GM20000 (cell line): ENCODE measurements at regions not wholly inside any gene's neighbourhood (a gene's known extent, or its start where the extent isn't known, plus 50 kb on each side); places are given as distances from the start of the nearest gene placed in this dataset.

Experiments
- DNase-seq: peaks from one replicate; pipeline ENCODE4 v3.0.0; 2012; ENCODE audit warnings: low spot score
- TF ChIP-seq, protein P1 (sequence below): IDR thresholded peaks from 2 replicates; pipeline ENCODE4 v1.5.1; 2012; ENCODE audit warnings: mild to moderate bottlenecking, control low read depth; ENCODE audit errors: extremely low read depth, missing control alignments

DNA sequence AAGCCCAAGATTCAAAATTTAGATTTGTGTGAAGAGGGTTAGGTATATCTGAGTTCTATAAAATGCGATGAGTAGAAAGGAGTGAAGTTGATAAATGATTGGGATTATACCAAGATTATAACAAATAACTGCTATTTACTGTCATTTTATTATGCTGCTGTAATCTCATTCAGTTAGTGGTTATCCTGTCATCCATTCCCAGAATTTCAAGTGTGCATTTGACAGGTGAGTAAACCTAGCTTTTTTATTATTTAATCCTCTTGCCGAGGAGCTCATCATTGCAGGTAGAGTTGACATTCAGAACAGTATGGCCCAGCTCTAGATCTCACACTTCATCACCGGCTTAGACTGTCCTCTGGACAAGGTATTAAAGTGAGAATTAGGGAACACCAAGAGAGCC lies 1146.2 kb downstream of the CDH11 start:
- DNase-seq, result no peak
- TF ChIP-seq, protein P1, sequence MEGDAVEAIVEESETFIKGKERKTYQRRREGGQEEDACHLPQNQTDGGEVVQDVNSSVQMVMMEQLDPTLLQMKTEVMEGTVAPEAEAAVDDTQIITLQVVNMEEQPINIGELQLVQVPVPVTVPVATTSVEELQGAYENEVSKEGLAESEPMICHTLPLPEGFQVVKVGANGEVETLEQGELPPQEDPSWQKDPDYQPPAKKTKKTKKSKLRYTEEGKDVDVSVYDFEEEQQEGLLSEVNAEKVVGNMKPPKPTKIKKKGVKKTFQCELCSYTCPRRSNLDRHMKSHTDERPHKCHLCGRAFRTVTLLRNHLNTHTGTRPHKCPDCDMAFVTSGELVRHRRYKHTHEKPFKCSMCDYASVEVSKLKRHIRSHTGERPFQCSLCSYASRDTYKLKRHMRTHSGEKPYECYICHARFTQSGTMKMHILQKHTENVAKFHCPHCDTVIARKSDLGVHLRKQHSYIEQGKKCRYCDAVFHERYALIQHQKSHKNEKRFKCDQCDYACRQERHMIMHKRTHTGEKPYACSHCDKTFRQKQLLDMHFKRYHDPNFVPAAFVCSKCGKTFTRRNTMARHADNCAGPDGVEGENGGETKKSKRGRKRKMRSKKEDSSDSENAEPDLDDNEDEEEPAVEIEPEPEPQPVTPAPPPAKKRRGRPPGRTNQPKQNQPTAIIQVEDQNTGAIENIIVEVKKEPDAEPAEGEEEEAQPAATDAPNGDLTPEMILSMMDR, result no peak

DNA sequence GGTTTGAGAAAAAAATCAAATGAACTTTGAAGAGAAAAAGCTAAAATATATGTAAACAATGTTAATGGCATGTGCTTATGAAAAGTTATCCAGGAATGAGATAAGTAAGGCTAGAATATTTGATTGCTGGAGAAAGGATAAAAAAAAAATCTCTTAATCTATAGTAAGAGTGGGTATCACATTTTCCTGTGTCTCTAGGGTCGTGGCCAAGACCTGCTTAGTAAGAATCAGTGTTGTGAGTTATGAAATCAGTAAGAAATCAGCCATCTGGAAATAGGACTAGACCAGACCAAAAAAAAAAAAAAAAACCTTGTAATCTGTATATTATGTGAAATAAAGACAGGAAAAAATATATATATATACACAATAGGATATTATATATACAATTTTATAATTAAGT lies 1153.9 kb downstream of the CDH11 start:
- DNase-seq, result no peak
- TF ChIP-seq, protein P1, result no peak

DNA sequence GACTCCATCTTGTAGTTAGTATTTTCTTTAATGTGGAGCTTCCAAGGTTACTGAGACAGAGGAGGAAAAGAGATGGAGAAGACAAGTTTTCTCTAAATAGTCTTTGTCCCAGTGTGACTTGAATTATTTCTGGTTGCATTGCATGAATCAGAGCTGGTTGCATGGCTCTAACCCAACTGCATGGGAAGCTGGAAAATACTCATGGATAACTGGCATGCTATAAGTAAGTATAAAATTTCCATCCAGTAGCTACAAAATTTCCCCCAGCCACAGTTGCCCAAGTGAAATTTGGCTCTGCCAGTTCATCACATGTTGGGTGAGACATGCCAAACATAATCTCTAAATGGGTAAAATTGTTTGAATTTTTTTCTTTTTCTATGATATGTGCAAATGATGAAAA lies 1161.5 kb downstream of the CDH11 start:
- no peak for DNase-seq
- TF ChIP-seq, protein P1, result no peak

DNA sequence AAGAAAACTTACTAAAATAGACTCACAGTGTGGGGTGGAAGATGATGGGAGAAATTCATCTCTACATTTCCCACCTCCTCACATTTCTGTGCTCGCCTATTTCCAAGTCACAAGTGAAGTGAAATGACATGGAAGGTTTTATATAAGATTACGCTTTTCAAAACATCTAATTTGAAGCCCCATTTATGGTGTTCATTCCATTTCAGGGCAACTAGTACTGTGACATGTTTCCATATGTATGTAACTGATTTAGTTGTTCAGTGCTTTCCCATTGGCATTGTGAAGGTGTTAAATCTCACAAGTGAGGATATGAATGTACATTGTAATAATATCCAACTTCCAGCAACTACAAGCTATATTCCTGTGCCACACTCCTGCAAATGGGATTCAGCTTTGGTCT lies 1174.8 kb downstream of the CDH11 start:
- TF ChIP-seq, protein P1, result no peak
- no peak for DNase-seq

DNA sequence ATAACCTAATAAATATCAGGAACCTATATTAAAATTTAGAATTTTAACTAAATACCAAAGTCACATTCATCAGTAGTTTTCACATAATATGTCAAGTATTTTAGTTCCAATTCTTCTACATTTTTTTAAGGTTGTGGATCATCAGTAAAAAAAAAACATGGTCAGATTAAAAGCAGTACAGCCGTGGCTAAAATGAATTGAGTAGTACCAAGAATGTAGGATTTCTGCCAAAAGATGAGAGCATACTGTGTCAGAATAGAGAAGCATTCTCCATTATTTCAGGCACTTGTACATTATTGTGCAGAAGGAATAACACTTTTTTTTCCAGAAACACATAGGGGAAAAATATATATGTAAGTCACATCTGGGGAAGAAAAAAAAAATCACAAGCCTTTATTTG lies 1176.1 kb downstream of the CDH11 start:
- no peak for DNase-seq
- TF ChIP-seq, protein P1, result no peak

DNA sequence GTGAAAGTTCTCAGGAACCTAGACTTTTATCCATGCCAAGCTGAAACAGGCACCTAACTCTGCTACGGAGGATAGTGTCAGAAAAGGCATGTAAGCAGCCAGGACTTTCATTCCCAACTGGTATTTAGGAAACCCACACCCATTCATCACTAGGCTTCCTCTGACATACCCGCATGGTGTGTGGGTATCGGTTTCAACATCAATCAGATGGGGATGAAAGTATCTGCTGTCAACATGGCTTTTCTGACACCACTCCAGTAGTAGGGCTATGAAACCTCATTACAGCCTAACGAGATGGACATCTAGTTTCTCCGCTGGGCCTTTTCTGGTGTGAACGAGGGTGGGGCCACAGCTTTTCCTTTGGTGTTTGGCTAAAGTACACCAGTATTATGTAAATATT lies 1178.3 kb downstream of the CDH11 start:
- TF ChIP-seq, protein P1, result no peak
- no peak for DNase-seq

DNA sequence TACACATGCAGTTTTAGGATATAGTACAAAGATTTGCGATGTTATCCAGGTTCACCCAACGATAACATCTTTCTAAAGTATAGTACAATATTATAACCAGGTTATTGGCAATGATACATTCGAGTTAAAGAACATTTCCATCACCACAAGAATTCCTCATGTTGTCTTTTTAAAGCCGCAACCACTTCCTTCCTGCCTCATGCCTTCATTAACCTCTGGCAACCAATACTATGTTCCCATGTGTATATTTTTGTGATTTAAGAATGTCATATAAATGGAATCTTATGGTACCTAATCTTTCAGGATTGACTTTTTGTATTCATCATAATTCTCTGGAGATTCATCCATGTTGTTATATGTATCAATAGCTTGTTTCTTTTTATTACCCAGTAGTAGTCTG lies 1183.2 kb downstream of the CDH11 start:
- TF ChIP-seq, protein P1, result no peak
- DNase-seq, result no peak

DNA sequence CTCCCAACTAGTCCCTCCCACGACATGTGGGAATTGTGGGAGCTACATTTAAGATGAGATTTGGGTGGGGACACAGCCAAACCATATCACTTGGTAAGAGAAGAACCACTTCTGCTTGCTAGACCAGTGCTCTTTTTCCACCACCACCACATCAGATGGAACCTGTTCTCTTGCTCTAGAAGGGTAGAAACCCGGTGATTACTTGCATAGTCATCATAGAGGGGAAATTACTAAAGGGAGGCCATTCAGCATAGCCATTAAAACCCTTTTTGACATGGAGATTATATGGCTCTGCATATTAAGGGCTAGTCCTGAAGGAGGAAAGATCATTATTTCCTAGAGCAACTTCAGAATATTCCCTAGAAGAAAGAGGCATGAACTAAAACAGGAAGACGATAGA lies 1188.0 kb downstream of the CDH11 start:
- TF ChIP-seq, protein P1, result no peak
- no peak for DNase-seq
